ENCODE measurements at regions not wholly inside any gene's neighbourhood (a gene's known extent, or its start where the extent isn't known, plus 50 kb on each side); places are given as distances from the start of the nearest gene placed in this dataset.

DNA sequence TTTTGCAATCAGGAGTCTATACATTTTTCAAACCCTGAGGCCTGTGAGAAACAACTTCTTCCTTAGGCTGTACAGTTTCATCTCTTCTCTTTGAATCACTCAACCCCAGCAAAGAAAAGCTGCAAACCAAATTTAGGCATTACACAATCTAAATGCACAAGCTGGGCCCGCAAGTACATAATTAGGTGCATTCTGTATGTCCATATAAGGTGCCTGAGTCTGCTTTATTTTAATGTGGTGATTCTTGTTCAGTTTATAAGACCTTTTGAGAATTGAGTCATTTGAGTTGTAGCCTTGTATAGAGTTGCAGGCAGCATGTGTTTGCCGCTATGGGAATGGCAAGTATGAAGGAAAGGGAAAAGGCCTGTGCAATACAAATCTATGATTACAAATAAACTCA is 709.6 kb upstream of the MARCKS start:
- Histone ChIP-seq H3K4me2 (ENCODE audit: insufficient read depth, low read length) (no peak overlapping the region), H3K9me1 (replicated peaks; ENCODE audit: control insufficient read depth, extremely low read depth, insufficient read depth, low read length) (no peaks in the 10 kb centered on the region), H3K4me1 (ENCODE audit: control insufficient read depth, extremely low read depth, insufficient read depth, low read length) (peaks cover 5% of the 10 kb centered on the region), H2AFZ (ENCODE audit: low read depth, low read length) (no peak overlapping the region), H3K9ac (replicated peaks; ENCODE audit: extremely low read depth, insufficient read depth, low read length) (no peak overlapping the region), H3K27me3 (ENCODE audit: control insufficient read depth in 2 of 2, insufficient read depth in 2 of 2, low read length in 2 of 2) (no peaks in the 10 kb centered on the region), H3K36me3 (ENCODE audit: control insufficient read depth in 2 of 2, extremely low read depth in 1 of 2, insufficient read depth in 2 of 2, low read length in 2 of 2) (no peaks in the 10 kb centered on the region), H3K4me3 (replicated peaks in 1 of 3; ENCODE audit: insufficient read depth in 1 of 3, low read depth in 1 of 3, low read length in 3 of 3) (no peak overlapping the region), H3K9me3 (replicated peaks; ENCODE audit: control insufficient read depth, insufficient read depth, low read length) (no peaks in the 10 kb centered on the region), H4K20me1 (replicated peaks; ENCODE audit: control insufficient read depth, extremely low read depth, insufficient read depth, low read length) (no peaks in the 10 kb centered on the region), H3K27ac (ENCODE audit: insufficient read depth, low read depth, low read length) (no peak overlapping the region), H3K79me2 (ENCODE audit: control insufficient read depth, insufficient read depth, low read length) (no peaks in the 10 kb centered on the region)
- TF ChIP-seq, protein P1, sequence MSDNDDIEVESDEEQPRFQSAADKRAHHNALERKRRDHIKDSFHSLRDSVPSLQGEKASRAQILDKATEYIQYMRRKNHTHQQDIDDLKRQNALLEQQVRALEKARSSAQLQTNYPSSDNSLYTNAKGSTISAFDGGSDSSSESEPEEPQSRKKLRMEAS (IDR thresholded peaks at IDR 0.05; ENCODE audit: insufficient read depth, insufficient read length): no peak
- TF ChIP-seq JUN (IDR thresholded peaks at IDR 0.05; ENCODE audit: borderline replicate concordance, insufficient read depth, insufficient read length, low read depth): no peak
- TF ChIP-seq FOS (IDR thresholded peaks at IDR 0.05; ENCODE audit: borderline replicate concordance, insufficient read depth, low read length): no peak
- TF ChIP-seq EZH2 (IDR thresholded peaks at IDR 0.05; ENCODE audit: borderline replicate concordance, low read depth, low read length, severe bottlenecking): no peak
- TF ChIP-seq POLR2AphosphoS5 (IDR thresholded peaks at IDR 0.05; ENCODE audit: insufficient read depth, low read depth, low read length): no peak
- no peak for TF ChIP-seq MYC (IDR thresholded peaks at IDR 0.05; ENCODE audit: low read depth, low read length)
- TF ChIP-seq GATA2 (IDR thresholded peaks at IDR 0.05; ENCODE audit: insufficient read depth, insufficient read length, low read depth, low read length): no peak
- DNase-seq (ENCODE audit: low read depth, low spot score) (no peak), FAIRE-seq (no peak)
- CTCF ChIA-PET: no interaction called here
- intact Hi-C loops (cut with micrococcal nuclease): no loop called here
- POLR2A ChIA-PET: no interaction called here
- no TSS peak for BruUV-seq (replicated peaks)
- dilution Hi-C loops (cut with MboI; ENCODE audit: extremely low pct_ligation_motif_present, low sequenced_read_pairs): no loop called here

DNA sequence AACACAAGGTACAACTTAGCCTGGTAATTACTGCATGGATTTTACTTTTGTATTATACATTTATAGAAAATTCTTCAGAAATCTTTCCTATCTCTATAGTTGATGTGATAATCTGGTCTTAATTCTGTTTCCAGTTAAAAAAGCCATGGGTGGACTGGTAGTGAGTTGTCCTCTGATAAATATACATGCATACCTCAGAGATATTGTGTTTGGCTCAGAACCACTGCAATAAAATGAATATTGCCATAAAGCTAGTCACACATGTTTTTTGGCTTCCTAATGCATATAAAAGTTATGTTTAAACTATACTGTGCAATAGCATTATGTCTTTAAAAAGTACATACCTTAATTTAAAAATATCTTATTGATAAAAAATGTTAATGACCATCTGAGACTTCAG is 708.6 kb upstream of the MARCKS start:
- TF ChIP-seq, protein P2, sequence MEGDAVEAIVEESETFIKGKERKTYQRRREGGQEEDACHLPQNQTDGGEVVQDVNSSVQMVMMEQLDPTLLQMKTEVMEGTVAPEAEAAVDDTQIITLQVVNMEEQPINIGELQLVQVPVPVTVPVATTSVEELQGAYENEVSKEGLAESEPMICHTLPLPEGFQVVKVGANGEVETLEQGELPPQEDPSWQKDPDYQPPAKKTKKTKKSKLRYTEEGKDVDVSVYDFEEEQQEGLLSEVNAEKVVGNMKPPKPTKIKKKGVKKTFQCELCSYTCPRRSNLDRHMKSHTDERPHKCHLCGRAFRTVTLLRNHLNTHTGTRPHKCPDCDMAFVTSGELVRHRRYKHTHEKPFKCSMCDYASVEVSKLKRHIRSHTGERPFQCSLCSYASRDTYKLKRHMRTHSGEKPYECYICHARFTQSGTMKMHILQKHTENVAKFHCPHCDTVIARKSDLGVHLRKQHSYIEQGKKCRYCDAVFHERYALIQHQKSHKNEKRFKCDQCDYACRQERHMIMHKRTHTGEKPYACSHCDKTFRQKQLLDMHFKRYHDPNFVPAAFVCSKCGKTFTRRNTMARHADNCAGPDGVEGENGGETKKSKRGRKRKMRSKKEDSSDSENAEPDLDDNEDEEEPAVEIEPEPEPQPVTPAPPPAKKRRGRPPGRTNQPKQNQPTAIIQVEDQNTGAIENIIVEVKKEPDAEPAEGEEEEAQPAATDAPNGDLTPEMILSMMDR (IDR thresholded peaks at IDR 0.05; ENCODE audit: extremely low read depth in 1 of 2, insufficient read depth in 1 of 2, low read depth in 1 of 2, low read length in 2 of 2): no peak
- TF ChIP-seq POLR2A (IDR thresholded peaks at IDR 0.05; ENCODE audit: low read depth, low read length) (no peak), FOS (IDR thresholded peaks at IDR 0.05; ENCODE audit: borderline replicate concordance, insufficient read depth, low read length) (no peak), GATA2 (IDR thresholded peaks at IDR 0.05; ENCODE audit: insufficient read depth, insufficient read length, low read depth, low read length) (no peak), JUN (IDR thresholded peaks at IDR 0.05; ENCODE audit: borderline replicate concordance, insufficient read depth, insufficient read length, low read depth) (no peak)
- no TSS peak for BruUV-seq (replicated peaks)
- H3K4me1 ChIP-seq (ENCODE audit: control insufficient read depth, extremely low read depth, insufficient read depth, low read length): peaks cover 5% of the 10 kb centered on the region
- no peak overlapping the region for H3K4me3 ChIP-seq (replicated peaks in 1 of 3; ENCODE audit: insufficient read depth in 1 of 3, low read depth in 1 of 3, low read length in 3 of 3)
- no peak overlapping the region for H3K9ac ChIP-seq (replicated peaks; ENCODE audit: extremely low read depth, insufficient read depth, low read length)
- H3K9me3 ChIP-seq (replicated peaks; ENCODE audit: control insufficient read depth, insufficient read depth, low read length): no peaks in the 10 kb centered on the region
- no peak overlapping the region for H3K27ac ChIP-seq (ENCODE audit: insufficient read depth, low read depth, low read length)
- no peaks in the 10 kb centered on the region for H3K27me3 ChIP-seq (ENCODE audit: control insufficient read depth in 2 of 2, insufficient read depth in 2 of 2, low read length in 2 of 2)
- POLR2A ChIA-PET: no interaction called here
- H4K20me1 ChIP-seq (replicated peaks; ENCODE audit: control insufficient read depth, extremely low read depth, insufficient read depth, low read length): no peaks in the 10 kb centered on the region
- no peaks in the 10 kb centered on the region for H3K79me2 ChIP-seq (ENCODE audit: control insufficient read depth, insufficient read depth, low read length)
- no peak overlapping the region for H2AFZ ChIP-seq (ENCODE audit: low read depth, low read length)
- FAIRE-seq (no peak), DNase-seq (ENCODE audit: low read depth, low spot score) (no peak)
- dilution Hi-C loops (cut with MboI; ENCODE audit: extremely low pct_ligation_motif_present, low sequenced_read_pairs) (no loop called here), intact Hi-C loops (cut with micrococcal nuclease) (no loop called here)
- H3K9me1 ChIP-seq (replicated peaks; ENCODE audit: control insufficient read depth, extremely low read depth, insufficient read depth, low read length): no peaks in the 10 kb centered on the region
- no peaks in the 10 kb centered on the region for H3K36me3 ChIP-seq (ENCODE audit: control insufficient read depth in 2 of 2, extremely low read depth in 1 of 2, insufficient read depth in 2 of 2, low read length in 2 of 2)
- H3K4me2 ChIP-seq (ENCODE audit: insufficient read depth, low read length): no peak overlapping the region
- CTCF ChIA-PET: no interaction called here

All from endothelial cell of umbilical vein (primary cell).